ENCODE measurements at regions not wholly inside any gene's neighbourhood (a gene's known extent, or its start where the extent isn't known, plus 50 kb on each side); places are given as distances from the start of the nearest gene placed in this dataset.

DNA sequence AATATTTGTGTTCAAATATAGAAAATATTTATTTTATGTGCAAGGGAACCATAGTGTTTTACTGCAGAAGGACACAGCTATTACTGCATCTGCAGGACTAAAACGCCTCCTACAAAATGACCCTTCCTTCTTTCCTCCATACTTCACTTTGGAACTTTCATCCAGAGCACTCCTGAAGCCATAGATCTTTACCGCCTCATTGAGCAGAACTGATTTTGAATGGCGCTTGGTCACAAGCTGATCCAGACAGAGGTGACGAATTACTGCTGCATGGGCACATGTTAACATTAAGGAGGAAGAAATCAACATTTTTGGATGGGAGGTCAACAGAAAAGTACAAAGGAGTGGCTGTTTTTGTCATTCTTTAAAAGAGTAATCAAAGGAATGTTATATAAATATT lies 931.6 kb downstream of the NCAM2 start (continued):
- TF ChIP-seq E2F6 (IDR thresholded peaks at IDR 0.05): no peak
- no peak for TF ChIP-seq SP1 (IDR thresholded peaks at IDR 0.05; ENCODE audit: low read depth, low read length)
- TF ChIP-seq SRF (IDR thresholded peaks at IDR 0.05; ENCODE audit: low read depth, low read length): no peak
- TF ChIP-seq CBX5 (IDR thresholded peaks at IDR 0.05; ENCODE audit: low read depth, low read length): no peak
- no peak for TF ChIP-seq EZH2 (IDR thresholded peaks at IDR 0.05; ENCODE audit: low read depth, low read length, severe bottlenecking)
- TF ChIP-seq EP300 (IDR thresholded peaks at IDR 0.05; ENCODE audit: borderline replicate concordance in 1 of 2, low read depth in 2 of 2, low read length in 2 of 2): no peak
- TF ChIP-seq JUN (IDR thresholded peaks at IDR 0.05; ENCODE audit: low read depth, low read length): no peak
- TF ChIP-seq GTF2F1 (IDR thresholded peaks at IDR 0.05; ENCODE audit: borderline replicate concordance, low read depth, low read length): no peak

Measured in H1 (cell line).